PC-9 (cell line): ENCODE measurements at regions not wholly inside any gene's neighbourhood (a gene's known extent, or its start where the extent isn't known, plus 50 kb on each side); places are given as distances from the start of the nearest gene placed in this dataset.

Experiments
- CTCF ChIP-seq: fragments of 200-600 bp; sonication (generic); conservative IDR thresholded peaks from 2 replicates; pipeline ENCODE4 v1.6.1; 2017; ENCODE audit warnings: mixed run types, antibody characterized with exemption, mild to moderate bottlenecking, moderate library complexity
- EZH2 ChIP-seq: fragments of 200-600 bp; sonication (generic); IDR thresholded peaks from 2 replicates; pipeline ENCODE4 v1.8.0; 2017; ENCODE audit warnings: antibody characterized with exemption, low read depth

- TF ChIP-seq CTCF (no peak), EZH2 (no peak)
These were observed 60.0 kb upstream of the DCBLD2 start for GRCh38 chr3:98961161-98962155.
